ENCODE measurements at regions not wholly inside any gene's neighbourhood (a gene's known extent, or its start where the extent isn't known, plus 50 kb on each side); places are given as distances from the start of the nearest gene placed in this dataset.
A peak's percentile ranks its signal among the peaks of the same experiment; 100 is the strongest.
"Not testable (repeated sequence)": the region's sequence is repeated elsewhere in the genome, so short reads cannot be mapped to it uniquely, and the experiment has no call there.

GRCh38 chr7:150101282-150101681, 221.9 kb upstream of the LRRC61 start:
- not testable (repeated sequence) for DNase-seq (ENCODE audit: low read depth)

- DNase-seq (ENCODE audit: low read depth): not testable (repeated sequence)
These were observed 215.9 kb upstream of the LRRC61 start for GRCh38 chr7:150107283-150107682.

- not testable (repeated sequence) for DNase-seq (ENCODE audit: low read depth)
These were observed 212.8 kb upstream of the LRRC61 start for GRCh38 chr7:150110375-150110820.

GRCh38 chr7:150110882-150111281, 212.3 kb upstream of the LRRC61 start:
- not testable (repeated sequence) for DNase-seq (ENCODE audit: low read depth)

- not testable (repeated sequence) for DNase-seq (ENCODE audit: low read depth)
These were observed 211.6 kb upstream of the LRRC61 start for GRCh38 chr7:150111373-150112139.

GRCh38 chr7:150113301-150113700, 209.9 kb upstream of the LRRC61 start:
- not testable (repeated sequence) for DNase-seq (ENCODE audit: low read depth)

- not testable (repeated sequence) for DNase-seq (ENCODE audit: low read depth)
These were observed 208.6 kb upstream of the LRRC61 start for GRCh38 chr7:150114591-150114990.

GRCh38 chr7:150119966-150120365, 203.2 kb upstream of the LRRC61 start:
- DNase-seq (ENCODE audit: low read depth): not testable (repeated sequence)

- not testable (repeated sequence) for DNase-seq (ENCODE audit: low read depth)
These were observed 197.3 kb upstream of the LRRC61 start for GRCh38 chr7:150125831-150126230.

GRCh38 chr7:150134451-150134850, 188.7 kb upstream of the LRRC61 start:
- not testable (repeated sequence) for DNase-seq (ENCODE audit: low read depth)

GRCh38 chr7:150135620-150136190, 187.4 kb upstream of the LRRC61 start:
- not testable (repeated sequence) for DNase-seq (ENCODE audit: low read depth)

GRCh38 chr7:150139840-150140239, 183.3 kb upstream of the LRRC61 start:
- DNase-seq (ENCODE audit: low read depth): not testable (repeated sequence)

GRCh38 chr7:150141525-150142345, 181.4 kb upstream of the LRRC61 start:
- not testable (repeated sequence) for DNase-seq (ENCODE audit: low read depth)

GRCh38 chr7:150146124-150146523, 177.0 kb upstream of the LRRC61 start:
- not testable (repeated sequence) for DNase-seq (ENCODE audit: low read depth)

- not testable (repeated sequence) for DNase-seq (ENCODE audit: low read depth)
These were observed 175.6 kb upstream of the LRRC61 start for GRCh38 chr7:150147524-150147923.

- DNase-seq (ENCODE audit: low read depth): peak; percentile 10
These were observed 167.1 kb upstream of the LRRC61 start for GRCh38 chr7:150156015-150156414.

- not testable (repeated sequence) for DNase-seq (ENCODE audit: low read depth)
These were observed 164.5 kb upstream of the LRRC61 start for GRCh38 chr7:150158696-150159095.

GRCh38 chr7:150169515-150169914, 153.6 kb upstream of the LRRC61 start:
- DNase-seq (ENCODE audit: low read depth): not testable (repeated sequence)

- DNase-seq (ENCODE audit: low read depth): not testable (repeated sequence)
These were observed 153.1 kb upstream of the LRRC61 start for GRCh38 chr7:150169943-150170490.

GRCh38 chr7:150183602-150184001, 139.6 kb upstream of the LRRC61 start:
- DNase-seq (ENCODE audit: low read depth): not testable (repeated sequence)

GRCh38 chr7:150189963-150190362, 133.2 kb upstream of the LRRC61 start:
- DNase-seq (ENCODE audit: low read depth): peak; percentile 80

- not testable (repeated sequence) for DNase-seq (ENCODE audit: low read depth)
These were observed 130.6 kb upstream of the LRRC61 start for GRCh38 chr7:150192541-150192940.

All from LHCN-M2 (cell line).